LNCAP (cell line): ENCODE measurements at regions not wholly inside any gene's neighbourhood (a gene's known extent, or its start where the extent isn't known, plus 50 kb on each side); places are given as distances from the start of the nearest gene placed in this dataset.

Experiments
- CTCF ChIP-seq: fragments of 450-650 bp; IDR thresholded peaks from 2 replicates; pipeline ENCODE4 v1.5.1; 2017; ENCODE audit warnings: mild to moderate bottlenecking

DNA sequence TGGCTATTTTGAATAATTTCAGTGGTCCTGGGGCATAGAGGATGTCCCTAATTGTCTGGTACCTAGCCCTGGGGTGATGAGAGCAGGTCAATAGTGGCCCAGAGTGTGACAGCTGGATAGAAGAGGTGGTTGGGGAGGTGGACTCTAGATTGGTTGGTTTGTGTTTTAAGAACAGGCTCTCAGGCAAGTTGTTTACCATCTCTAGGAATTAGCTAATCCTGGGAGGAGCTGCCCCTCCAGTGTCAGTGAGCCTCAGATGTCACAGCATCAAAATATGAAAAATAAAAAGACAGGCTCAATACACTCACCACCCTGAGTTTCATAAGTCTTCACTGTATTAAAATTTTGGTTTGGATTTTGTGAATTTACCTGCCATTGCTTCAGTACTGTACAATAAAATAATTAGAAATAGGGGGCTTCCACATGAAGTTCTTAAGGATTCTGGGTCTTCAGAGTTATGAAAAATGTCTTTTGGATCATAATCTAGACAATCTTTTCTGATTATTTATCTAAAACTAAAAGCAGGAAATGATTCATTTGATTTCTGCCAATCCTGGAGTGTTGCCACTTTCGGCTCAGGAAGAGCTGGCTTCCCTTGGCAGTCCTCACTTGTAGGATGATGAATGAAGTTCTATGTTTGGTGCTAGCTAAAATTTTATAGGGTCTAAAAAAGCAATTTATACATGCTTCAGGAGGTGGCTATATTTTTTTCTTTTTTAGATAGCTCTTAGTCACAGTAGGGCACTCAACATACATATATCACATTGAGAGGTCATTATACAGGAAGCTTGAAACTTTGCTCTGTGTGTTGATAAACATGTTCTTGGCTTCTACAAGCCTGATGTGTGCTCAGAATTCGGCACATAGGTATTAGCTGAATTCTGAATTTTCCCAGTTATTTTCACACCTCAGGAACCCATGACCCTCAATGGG, 395.1 kb downstream of the RAB28 start:
- no peak for TF ChIP-seq CTCF

DNA sequence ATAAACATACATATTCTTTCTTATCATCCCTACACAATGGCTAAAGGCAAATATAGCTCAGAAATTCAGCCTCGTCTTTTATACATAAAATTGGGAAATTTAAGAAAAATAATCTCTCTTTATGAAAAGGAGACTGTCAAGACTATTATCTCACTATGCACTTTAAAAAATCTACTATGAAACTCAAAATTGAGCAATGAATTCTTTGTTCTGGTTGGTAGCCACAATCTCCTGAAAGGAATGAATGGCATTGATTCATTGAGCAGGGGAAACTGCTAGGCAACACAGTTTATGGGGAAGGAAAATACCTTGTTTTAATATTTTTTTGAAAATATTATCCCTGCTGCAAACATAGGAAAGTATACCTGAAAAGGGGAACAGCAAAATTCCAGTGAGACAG, 397.1 kb downstream of the RAB28 start:
- no peak for TF ChIP-seq CTCF

DNA sequence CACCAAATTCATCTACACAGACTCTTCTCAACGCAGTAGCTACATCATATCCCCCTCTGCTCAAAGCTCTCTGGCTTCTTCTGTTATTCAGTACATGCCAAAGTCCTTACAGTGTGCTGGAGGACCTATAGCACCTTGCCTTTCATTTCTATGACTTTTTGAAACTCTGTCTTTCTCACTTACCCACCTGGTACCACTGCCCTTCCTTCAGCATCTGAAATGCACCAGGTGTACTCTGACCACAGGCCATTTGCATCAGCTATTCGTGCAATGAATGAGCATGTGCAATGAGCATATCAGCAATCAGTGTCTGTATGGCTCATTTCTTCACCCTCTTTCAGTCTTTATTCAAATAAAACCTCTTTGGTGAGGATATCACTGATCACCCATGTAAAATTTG, 399.9 kb downstream of the RAB28 start:
- TF ChIP-seq CTCF, result no peak

DNA sequence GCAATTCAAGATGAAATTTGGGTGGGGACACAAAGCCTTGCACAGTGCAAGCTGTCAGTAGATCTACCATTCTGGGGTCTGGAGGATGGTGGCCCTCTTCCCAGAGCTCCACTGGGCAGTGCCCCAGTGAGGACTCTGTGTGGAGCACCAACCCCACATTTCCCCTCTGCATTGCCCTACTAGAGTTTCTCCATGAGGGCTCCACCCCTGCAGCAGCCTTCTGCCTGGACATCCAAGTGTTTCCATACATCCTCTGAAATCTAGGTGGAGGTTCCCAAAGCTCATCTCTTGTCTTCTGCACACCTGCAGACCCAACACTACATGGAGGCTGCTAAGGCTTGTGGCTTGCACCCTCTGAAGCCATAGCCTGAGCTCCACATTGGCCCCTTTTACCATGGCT, 402.3 kb downstream of the RAB28 start:
- TF ChIP-seq CTCF, result no peak

GRCh38 chr4:13067077-13067476, 417.1 kb downstream of the RAB28 start:
- TF ChIP-seq CTCF, result no peak

DNA sequence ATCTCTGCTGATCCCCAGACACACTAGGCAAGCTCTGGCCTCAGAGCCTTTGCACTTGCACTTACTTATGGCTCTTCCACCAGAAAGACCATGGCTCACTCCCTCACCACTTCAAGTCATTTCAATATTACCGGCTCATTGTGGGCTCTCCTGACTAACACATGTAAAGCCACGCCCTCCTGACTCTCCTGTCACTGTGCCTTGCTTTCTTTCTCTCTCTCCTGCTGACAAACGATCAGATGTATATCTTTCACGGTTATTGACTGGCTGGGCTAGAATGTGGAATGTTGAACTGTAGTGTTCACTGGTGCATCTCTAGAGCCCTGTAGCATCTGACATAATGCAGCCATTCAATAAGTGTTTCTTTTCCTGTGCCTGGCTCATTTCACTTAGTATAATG, 425.1 kb downstream of the RAB28 start:
- no peak for TF ChIP-seq CTCF

DNA sequence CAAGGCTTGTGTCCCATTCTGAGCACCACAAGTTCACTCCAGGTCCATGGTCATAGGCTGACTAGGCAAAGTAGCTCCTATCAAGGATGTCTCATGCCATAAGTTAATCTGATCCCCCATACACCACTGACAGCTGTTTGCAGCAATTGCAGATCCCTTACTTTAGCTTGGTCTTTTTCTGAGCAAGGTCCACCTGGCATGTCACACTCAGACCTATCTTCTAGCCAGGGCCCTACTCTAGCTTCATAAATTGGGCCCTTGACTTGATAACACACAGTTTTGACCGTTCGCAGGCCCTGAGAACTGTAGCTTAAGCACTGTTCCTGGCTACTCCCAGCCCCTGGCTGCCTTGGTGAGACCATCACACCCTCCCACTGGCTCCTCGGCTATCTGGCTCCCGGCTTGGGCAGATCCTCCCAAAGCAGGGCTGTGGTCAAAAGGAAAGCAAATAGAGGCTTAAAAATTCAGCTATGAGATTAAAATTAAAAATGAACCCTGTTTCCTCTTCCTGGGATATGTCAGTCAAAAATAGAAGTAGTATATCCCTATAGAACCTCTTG, 427.4 kb downstream of the RAB28 start:
- no peak for TF ChIP-seq CTCF
